COLO668 (cell line): ENCODE measurements at regions not wholly inside any gene's neighbourhood (a gene's known extent, or its start where the extent isn't known, plus 50 kb on each side); places are given as distances from the start of the nearest gene placed in this dataset.

Source experiments
- DNase-seq: peaks from one replicate; lab custom pipeline; 2025; ENCODE audit not compliant: unreplicated experiment; lab: John Stamatoyannopoulos, UW

DNA sequence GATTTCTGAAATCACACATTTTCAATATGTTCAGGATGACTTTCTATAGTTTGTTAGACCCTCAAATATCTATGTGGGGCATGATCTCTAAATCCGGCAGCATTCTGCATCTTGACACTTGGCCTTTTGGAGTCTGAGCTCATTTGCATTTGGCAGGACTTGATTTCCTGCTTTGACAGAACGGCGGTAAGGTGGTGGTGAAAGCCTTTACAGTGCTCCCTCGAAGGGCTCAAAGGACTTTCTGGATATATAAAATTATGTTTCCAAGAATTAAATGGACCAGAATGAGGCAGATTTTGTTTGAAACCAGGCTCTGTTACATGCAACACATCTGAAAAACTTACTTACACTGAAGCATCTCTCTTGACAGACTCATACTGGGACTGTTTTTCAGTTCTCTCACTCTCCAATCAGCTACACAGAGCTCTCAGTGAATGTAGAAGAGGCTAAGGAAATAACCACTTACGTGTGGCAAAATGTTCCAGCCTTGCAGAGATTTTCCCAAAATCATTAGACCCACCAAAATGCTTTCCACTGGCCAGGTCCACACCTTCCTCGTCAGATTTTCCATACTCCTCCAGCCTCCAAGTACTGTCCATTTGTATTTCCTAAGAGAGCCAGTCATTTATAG, 207.2 kb downstream of the SPRY2 start:
- DNase-seq, result no peak

GRCh38 chr13:80132741-80133601, 208.0 kb downstream of the SPRY2 start:
- DNase-seq, result no peak

DNA sequence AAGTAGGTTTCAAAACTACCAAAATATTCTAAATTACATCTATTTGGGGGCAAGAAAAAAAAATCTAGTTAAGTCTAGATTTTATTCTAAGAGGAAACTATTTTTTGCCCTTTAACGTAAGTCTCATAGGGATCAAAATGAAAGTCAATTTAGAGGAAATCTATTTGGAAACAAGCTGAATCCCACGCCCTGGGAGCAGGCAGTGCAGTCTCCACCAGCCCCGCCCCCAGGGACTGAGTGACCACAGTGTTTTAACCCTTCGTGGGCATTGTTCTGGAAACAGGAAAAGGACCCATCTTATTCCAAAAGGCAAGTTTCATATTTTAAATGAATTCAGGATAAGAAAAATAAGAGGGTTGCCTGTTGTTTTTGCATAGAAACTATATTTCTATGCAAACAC, 209.7 kb downstream of the SPRY2 start:
- no peak for DNase-seq

DNA sequence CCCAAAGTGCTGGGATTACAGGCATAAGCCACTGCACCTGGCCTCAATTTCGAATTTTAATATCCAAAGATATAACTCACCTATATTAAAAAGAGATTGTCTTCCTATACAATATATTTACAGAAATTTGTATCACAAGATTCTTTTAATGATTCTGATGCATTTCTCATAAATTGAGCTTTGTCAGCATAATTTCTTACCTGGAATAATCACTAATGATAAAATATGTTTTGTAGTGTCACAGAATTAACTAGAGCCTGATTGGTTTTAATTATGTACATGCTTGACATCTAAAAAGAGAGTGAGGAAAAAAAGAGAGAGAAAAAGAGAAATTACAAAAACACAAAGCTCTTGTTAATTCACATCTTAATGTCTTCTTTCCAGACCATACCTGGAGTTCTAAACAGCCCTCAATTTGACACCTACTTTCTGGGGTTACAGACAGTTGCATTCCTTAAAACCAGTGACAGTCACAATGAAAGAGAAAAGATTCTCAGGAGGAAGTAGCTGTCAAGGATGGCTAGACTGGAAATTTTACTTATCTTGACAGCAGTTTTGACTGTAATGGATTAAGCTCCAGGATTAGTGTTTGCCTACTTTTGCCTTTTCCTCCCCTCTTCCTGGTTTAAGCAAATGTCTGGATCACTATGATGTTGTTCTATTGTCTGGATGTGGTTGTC, 214.4 kb downstream of the SPRY2 start:
- DNase-seq, result no peak

DNA sequence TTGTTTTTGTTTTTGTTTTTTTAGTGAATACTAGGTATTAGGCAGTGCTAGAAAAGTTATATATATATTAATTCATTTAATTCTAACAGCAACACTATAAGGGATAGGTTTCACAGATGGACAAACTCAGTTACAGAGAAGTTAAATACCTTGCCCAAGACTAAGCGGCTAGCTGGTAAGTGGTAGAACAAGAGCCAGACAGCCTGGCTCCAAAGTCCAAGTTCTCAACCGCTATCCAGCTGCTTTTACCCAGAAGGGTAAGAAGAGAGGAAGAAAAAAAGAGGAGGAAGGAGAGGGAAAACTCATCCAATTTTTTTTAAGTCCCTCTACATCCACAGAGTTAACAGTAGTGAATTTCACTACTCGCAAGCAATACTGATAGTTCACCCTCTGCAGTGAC, 217.0 kb downstream of the SPRY2 start:
- DNase-seq, result no peak

DNA sequence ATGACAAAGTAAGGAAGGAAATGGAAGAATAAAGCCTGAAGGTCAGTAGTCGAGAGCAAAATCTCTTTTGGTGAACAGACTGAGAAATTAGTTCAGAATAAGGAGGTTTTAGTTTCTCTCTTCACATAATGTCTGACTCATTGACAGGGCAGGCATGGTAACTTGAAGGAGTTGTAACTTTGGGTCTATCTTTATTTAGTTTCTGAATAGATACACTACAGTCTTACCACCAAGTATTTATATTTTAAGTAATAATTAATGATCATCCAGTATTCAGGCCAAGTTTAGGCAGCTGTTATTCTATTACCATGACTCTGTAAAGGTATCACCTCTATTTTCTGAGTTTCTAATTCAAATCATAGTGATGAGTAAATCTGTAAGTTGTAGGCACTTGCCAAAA, 219.9 kb downstream of the SPRY2 start:
- DNase-seq, result no peak

- no peak for DNase-seq
These were observed 222.4 kb downstream of the SPRY2 start for GRCh38 chr13:80118506-80118905.

DNA sequence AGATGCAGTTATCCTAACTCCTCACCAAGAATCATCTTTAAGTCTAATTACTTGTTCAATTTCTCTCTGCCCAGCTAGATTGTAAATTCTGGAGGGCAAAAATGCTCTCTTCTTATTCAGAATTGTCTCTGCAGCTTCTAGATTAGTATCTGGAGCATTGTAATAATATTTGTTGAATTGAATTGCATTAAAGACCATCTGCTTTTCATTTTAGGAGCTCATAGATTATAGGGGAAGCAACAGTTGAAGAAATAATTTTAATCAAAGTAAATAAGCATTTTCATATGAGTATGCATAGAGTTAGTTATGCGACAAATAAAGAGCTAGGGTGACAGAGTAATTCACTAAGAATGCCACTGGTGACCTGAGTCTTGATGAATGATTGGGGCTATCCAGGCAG, 222.8 kb downstream of the SPRY2 start:
- DNase-seq, result no peak

DNA sequence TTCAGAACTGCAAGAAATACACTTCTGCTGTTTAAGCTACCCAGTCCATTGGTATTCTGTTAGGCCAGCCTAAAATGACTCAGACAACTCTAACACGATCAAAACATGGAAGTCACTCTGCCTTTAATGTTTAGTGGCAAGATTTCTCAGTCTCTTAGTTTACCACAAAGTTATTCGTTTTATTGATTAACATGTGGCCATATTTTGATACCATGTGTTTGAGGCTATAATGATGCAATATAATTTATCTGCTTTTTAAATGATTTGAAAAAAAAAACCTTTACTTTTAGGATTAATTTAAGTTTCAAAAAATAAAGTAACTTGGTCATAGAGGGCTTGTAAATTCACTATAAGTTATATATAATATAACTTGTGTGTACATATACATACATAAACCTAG, 223.4 kb downstream of the SPRY2 start:
- DNase-seq, result no peak

DNA sequence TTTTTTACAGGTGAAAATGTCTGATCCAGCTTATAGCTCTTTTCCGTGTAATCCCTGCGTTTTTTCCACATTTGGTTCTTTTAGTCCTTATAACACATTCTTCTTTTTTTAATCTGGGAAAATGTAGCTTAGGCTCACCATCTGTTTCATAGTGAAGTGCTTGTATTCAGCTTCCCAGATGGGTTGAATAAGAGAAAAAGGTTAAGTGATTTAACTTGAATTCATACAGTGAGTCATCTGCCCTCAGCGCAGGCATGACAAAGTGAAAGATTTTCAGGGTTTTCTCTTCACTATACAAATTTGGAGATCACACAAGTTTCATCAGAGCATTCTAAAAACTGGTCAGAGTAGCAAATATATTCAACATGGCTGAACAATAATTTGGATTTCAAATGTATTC, 224.8 kb downstream of the SPRY2 start:
- no peak for DNase-seq

DNA sequence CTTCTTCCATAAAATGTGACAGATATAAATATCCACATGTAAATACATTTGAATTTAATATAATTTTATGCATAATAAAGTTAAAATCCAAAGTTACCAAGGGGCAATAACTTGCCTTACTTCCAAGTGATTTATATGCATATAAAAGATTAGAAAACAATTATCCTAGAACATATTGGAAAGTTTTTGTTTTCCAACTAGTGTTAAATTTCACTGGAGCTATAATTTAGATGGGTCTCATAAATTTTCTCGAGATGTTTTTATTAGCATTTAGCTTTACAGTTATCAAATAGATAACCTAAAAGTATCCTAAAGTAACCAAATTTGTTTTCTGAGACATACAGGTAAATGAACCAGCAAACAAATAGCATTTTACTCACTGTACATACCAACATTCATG, 225.3 kb downstream of the SPRY2 start:
- DNase-seq, result no peak

- DNase-seq, result no peak
These were observed 227.0 kb downstream of the SPRY2 start for GRCh38 chr13:80113714-80114454.

DNA sequence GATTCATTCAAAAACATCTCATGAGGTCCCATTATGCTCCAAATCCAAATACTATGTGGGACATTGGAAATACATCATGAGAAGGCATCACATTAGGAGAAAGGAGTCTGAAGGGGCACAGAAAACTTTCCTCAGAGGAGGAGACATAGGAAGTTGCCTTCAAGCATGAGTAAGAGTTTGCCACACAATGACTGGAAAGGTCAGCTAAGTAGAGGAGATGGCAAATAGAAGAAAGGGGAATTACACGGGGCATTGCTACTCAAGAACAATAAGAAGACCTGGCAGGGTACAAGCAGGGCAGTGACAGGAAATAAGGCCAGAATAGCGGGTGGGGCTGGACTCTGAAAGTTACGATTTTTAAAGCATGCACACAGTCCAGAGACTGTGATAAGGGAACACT, 231.6 kb downstream of the SPRY2 start:
- no peak for DNase-seq

GRCh38 chr13:80105350-80105749, 235.6 kb downstream of the SPRY2 start:
- no peak for DNase-seq

- DNase-seq, result no peak
These were observed 239.9 kb downstream of the SPRY2 start for GRCh38 chr13:80101040-80101439.

DNA sequence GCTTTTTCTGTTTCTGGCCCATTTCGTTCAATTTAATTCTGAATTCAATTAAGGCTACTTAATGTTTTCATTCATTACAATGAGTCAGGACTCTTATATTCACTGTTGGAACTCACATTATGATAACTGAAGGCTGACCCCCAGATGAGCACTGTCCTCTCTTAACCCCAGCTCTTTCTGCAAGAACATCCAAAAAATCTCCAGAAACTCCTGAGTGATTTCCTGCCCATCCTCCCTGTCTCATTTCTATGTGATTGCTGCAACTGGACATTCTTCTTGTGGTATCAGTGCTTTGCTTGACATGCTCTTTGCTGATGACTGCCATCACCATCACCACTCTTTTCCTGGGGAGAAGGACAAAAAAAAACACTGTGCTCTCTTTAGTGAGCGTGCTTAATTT, 240.3 kb downstream of the SPRY2 start:
- no peak for DNase-seq

GRCh38 chr13:80097561-80097960, 243.4 kb downstream of the SPRY2 start:
- DNase-seq, result no peak

- DNase-seq, result no peak
These were observed 244.5 kb downstream of the SPRY2 start for GRCh38 chr13:80096383-80096782.

DNA sequence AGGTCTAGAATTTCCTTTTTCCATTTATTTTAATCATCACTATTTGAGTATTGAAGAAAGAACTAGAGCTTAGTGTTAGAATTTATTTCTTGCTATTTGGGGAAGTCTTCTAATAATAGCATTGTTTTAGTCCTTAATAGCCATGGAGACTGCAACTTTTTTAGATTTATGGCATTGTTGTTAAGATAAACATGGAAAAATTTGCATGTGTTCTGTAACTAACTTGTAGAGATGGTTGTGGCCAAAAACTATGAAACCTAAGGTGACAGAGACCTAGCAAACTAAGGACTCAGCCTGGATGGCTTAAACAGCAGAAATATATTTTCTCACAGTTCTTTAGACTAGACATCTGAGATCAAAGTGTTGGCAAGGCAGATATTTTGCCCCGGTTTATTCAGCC, 246.4 kb downstream of the SPRY2 start:
- DNase-seq, result no peak

DNA sequence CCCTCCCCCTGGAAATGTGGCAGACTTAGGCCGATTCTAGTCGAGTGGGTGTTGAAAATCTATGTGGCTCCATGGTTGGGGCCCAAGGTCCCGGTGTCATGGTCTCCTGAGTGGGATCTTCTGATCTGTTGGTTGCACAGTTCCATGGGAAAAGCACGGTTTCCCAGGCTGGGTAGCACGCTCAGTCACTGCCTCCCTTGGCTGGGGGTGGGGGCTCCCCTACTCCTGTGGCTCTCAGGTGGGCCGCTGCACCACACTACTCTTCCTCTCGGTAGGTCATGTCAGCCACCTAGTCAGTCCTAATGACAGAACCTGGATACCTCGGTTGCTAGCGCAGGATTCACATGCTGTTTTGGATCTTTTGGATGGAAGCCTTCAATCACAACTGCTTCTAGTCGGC, 247.0 kb downstream of the SPRY2 start:
- no peak for DNase-seq

GRCh38 chr13:80086304-80086721, 254.6 kb downstream of the SPRY2 start:
- no peak for DNase-seq
